ENCODE measurements at regions not wholly inside any gene's neighbourhood (a gene's known extent, or its start where the extent isn't known, plus 50 kb on each side); places are given as distances from the start of the nearest gene placed in this dataset.

DNA sequence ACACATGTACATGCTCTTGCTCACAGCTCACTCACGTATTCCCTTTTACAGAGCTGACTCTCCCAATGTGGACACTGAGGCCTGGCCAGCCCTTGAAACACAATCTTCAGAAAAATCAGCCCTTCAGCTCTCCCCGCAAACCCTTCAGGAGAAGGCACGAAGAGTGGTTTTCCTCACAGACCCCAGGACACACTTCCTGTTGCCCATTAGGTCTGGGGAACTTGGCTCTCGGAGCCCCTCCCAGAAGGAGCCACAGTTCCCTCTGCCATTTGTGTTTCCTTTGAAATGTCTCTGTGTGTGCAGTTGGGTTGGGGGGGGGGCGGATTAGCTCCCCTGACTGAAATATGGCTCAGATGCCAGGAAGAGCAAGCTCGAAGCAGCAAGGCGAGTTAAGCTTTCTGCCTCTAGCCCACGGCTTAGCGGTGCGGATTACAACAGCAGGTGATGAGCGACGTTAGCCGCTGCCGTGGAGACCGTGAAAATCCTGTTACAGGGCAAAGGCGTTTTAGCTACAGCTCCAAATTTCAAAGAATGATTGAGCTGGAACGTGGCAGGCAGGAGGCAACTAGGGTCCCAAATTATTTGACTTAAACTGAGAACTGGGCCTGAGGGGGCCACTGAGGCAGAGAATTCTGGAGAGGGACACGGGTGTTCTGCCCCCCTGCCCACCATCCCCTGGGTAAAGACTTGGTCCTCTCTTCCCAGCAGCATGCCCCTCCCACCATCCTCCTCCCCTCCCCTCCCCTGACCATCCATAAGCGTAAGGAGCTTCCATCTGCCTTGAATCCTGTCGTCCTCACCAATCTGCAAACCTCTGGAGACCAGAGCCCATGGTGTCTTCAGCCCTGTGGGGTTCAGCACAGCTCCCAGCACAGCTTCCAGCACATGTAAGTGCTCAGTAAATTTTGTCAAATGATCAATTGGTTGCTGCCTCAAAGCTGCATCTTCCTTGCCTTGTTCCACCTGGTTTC, 598.6 kb downstream of the BUD13 start:
- Histone ChIP-seq H3K36me3 (no peaks in the 10 kb centered on the region), H3K27me3 (peaks cover 0 to 17% of the 10 kb centered on the region in 2 donors), H3K9me3 (no peaks in the 10 kb centered on the region), H3K4me1 (no peaks in the 10 kb centered on the region), H3K4me3 (no peak overlapping the region), H3K27ac (no peak overlapping the region)
- TF ChIP-seq EP300 (IDR thresholded peaks at IDR 0.05) (no peak), POLR2A (IDR thresholded peaks at IDR 0.05) (no peak)
- TF ChIP-seq, protein P1, sequence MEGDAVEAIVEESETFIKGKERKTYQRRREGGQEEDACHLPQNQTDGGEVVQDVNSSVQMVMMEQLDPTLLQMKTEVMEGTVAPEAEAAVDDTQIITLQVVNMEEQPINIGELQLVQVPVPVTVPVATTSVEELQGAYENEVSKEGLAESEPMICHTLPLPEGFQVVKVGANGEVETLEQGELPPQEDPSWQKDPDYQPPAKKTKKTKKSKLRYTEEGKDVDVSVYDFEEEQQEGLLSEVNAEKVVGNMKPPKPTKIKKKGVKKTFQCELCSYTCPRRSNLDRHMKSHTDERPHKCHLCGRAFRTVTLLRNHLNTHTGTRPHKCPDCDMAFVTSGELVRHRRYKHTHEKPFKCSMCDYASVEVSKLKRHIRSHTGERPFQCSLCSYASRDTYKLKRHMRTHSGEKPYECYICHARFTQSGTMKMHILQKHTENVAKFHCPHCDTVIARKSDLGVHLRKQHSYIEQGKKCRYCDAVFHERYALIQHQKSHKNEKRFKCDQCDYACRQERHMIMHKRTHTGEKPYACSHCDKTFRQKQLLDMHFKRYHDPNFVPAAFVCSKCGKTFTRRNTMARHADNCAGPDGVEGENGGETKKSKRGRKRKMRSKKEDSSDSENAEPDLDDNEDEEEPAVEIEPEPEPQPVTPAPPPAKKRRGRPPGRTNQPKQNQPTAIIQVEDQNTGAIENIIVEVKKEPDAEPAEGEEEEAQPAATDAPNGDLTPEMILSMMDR (IDR thresholded peaks at IDR 0.05): no peak
- DNase-seq (ENCODE audit: low spot score in 2 of 2): no peak
- 68 to 73% methylated on average over 20 of the region's 20 CpGs for WGBS, 2 donors

DNA sequence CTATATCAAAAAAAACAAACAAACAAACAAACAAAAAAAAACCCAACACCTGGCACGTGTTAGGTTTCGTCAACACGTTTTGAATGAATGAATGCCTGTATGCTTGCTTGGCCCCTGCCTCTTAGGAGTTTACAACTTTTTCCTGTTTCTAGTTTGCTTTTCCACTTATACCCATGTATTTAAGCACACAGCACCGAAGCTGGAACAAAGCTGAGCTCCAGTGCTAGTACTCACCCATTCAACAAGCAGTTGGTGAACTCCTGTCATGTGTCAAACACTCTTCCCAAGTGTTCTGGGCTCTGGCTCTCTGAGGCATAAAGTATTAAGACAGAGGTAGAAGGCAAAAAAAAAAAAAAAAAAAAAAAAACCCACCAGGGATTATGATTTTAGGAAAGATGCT, 599.3 kb downstream of the BUD13 start:
- TF ChIP-seq EP300 (IDR thresholded peaks at IDR 0.05) (no peak), POLR2A (IDR thresholded peaks at IDR 0.05) (no peak)
- TF ChIP-seq, protein P1 (IDR thresholded peaks at IDR 0.05): no peak

DNA sequence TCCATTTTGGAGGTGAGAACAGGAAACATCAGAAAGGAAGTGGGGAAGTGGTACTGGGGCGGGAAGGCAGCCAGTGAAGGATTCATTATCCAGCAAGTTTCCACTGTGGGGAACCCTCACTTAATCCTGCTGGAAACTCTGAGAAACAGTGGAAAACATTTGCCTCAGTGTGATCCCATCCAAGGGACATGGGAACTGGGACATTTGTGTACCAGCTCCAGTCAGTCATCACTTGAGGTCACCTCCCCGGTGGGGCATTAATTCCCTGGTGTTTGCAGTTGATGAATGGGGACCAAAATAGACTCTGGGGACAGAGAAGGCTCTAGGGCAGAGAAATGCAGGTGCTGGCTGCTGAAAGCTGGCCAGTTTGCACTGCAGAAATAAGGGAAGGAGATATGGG, 599.9 kb downstream of the BUD13 start:
- DNase-seq (ENCODE audit: low spot score in 2 of 2): no peak
- Histone ChIP-seq H3K27me3 (peaks cover 0 to 17% of the 10 kb centered on the region in 2 donors), H3K9me3 (no peaks in the 10 kb centered on the region), H3K27ac (no peak overlapping the region), H3K4me3 (no peak overlapping the region), H3K36me3 (no peaks in the 10 kb centered on the region), H3K4me1 (no peaks in the 10 kb centered on the region)
- TF ChIP-seq POLR2A (IDR thresholded peaks at IDR 0.05): no peak
- TF ChIP-seq, protein P1 (IDR thresholded peaks at IDR 0.05): no peak
- TF ChIP-seq EP300 (IDR thresholded peaks at IDR 0.05): no peak
- WGBS, 2 donors: 57 to 76% methylated on average over 2 of the region's 2 CpGs

More for the DNA sequence above, 599.3 kb downstream of the BUD13 start:
- Histone ChIP-seq H3K27ac (no peak overlapping the region), H3K4me1 (no peaks in the 10 kb centered on the region), H3K4me3 (no peak overlapping the region), H3K27me3 (peaks cover 0 to 17% of the 10 kb centered on the region in 2 donors), H3K9me3 (no peaks in the 10 kb centered on the region), H3K36me3 (no peaks in the 10 kb centered on the region)
- no peak for DNase-seq (ENCODE audit: low spot score in 2 of 2)
- WGBS, 2 donors: 82 to 88% methylated on average over 4 of the region's 4 CpGs

DNA sequence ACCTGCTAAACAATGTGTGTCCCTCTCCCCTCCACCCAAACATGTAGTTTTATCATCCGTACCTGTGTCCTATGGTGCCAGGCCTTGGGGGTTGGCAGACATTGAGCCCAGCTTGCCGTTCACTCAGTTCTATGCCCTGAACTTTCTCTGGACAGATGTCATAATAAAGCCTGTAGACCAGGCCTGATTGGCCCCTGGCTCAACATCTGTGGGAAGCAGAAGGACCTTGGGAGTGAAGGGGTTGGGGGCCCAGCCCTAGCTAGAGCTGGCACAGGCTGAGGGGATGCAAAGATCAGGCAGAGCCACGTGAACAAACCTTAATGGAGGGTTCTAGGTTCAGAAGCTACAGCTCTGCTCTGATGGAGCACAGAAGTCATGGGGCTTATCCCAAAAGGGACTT, 600.6 kb downstream of the BUD13 start:
- TF ChIP-seq EP300 (IDR thresholded peaks at IDR 0.05) (no peak), POLR2A (IDR thresholded peaks at IDR 0.05) (no peak)
- TF ChIP-seq, protein P1 (IDR thresholded peaks at IDR 0.05): no peak
- DNase-seq (ENCODE audit: low spot score in 2 of 2): no peak

More for the DNA sequence above, 600.6 kb downstream of the BUD13 start:
- no peaks in the 10 kb centered on the region for H3K9me3 ChIP-seq
- peaks cover 0 to 17% of the 10 kb centered on the region in 2 donors for H3K27me3 ChIP-seq
- no peaks in the 10 kb centered on the region for H3K4me1 ChIP-seq
- 90 to 96% methylated on average over 3 of the region's 3 CpGs for WGBS, 2 donors
- no peak overlapping the region for H3K27ac ChIP-seq
- no peaks in the 10 kb centered on the region for H3K36me3 ChIP-seq
- H3K4me3 ChIP-seq: no peak overlapping the region
